Activated CD4-positive, alpha-beta T cell treated with anti-CD3 and anti-CD28 coated beads for 4 hours (primary cell): ENCODE measurements at regions not wholly inside any gene's neighbourhood (a gene's known extent, or its start where the extent isn't known, plus 50 kb on each side); places are given as distances from the start of the nearest gene placed in this dataset.
"Not testable (repeated sequence)": the region's sequence is repeated elsewhere in the genome, so short reads cannot be mapped to it uniquely, and the experiment has no call there.

Experiments used
- DNase-seq, 2 donors: peaks; one replicate each; pipeline ENCODE4 v3.0.0-alpha.2; 2020

DNA sequence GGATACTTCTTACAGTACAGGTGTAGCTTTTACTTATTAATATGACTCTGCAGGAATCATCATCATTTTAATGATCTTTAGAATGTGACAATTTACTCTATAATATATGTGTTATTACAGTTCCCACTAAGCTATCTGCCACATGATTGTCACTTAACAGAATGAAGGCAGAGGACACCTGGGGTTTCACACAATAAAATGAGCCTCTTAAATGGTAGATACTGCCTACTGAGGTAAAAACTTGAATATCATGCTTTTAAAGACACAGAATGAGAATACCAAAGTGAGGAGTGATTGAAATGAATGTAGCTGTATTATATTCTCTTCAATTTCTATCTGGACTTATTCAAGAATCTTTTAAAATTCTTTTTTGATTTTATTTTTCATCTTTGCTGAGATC, 1255.3 kb upstream of the LRRN3 start:
- DNase-seq = no peak

DNA sequence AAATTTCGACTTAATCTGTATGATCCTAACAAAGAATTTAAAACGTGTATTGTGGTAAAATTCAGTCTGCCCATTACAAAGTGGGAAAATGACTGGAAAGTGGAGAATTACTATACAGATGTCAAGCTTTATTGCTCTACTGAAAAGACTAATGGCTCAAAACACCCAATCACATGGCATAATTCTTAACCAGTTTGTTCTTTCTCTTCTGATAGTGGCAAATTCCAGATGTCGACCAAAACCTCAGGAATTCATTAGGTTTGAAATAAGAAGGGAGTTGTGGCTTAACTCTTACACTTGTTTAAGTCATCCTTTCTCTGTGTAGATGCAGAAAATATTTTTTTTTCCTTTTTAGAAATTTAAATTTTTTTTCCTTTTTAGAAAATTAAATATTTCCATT, 1254.9 kb upstream of the LRRN3 start:
- DNase-seq = no peak

DNA sequence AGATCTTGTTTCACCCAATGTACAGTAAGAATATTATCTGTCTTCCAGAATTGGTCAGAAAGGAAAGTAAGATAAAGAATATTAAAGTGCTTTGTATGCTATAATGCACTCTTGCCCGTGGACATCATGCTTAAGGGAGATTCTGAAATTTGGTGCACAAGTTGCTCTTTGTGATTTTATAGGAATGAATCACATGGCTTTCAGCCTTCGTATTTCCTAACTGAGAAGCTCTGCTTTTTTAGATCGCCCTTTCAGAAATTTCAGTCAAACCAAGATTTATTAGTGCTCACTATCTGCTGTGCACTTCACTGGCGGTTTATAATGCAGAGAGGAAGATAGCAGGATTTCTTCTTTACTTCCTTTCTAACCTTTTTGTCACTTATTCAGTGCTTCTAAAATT, 1248.5 kb upstream of the LRRN3 start:
- no peak for DNase-seq

DNA sequence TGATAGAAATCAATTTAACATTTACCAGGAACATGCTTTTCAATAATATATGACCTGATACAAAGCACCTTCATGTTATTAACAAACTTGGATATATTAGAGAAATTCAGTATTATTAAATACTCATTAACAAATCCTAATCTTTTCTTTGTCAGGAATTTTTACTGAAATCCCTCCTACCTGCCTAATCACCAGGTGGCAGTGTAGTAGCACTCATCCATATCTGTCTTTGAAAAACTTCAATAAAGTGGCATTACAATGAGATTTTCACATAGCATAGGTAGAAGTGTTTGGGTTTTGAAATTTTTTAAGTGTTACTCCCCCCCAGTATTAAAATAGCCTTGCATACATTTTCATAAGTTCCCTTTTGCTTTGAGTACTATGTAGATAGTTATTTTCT, 1246.6 kb upstream of the LRRN3 start:
- DNase-seq = no peak

DNA sequence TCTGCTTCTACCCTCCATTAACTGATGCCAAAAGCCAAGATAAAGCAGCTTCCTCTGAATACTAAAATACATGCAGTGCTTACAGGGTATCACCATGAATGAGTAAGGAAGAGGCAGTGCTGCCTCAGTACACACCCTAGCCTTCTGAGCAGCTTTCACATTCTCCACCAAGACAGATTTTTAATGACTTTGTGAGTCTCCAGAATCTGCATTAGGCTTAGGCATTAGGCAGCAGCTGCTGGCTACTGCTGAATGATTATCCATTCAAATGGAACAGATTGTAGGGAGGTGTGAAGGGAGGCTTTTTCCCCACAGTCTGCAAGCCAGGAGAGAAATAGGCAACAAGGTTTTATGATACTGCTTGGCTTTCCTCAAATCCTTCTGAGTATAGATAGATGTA, 1226.7 kb upstream of the LRRN3 start:
- DNase-seq = no peak

DNA sequence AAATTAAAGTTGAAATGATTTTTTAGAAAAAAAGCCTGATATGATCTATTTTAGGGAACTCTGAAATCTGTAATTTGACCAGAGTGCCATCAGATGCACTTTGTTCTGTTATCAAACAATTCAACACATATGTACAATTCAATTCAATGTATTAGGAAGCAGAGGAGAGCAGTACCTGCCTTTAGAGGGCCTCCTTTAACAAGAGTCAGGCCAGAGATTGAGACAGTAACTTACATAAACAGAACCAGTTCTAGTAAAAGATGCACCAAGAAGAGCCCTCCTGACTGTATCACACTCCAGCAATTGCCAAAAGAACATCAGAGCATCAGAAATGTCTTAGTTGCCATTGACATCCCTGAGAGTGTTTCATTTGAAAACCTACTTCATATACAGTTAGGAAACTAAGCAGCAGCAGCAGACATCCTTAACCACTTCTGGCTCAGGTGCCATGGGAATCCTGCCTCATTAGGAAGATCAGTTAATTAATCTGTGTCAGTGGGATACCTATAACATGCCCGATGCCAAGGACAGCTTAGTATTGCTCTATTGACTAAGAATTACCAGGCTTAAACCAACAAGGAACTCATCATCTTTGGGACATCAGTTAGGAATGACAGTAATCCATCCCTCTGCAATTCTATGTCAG, 1222.6 kb upstream of the LRRN3 start:
- DNase-seq = no peak

DNA sequence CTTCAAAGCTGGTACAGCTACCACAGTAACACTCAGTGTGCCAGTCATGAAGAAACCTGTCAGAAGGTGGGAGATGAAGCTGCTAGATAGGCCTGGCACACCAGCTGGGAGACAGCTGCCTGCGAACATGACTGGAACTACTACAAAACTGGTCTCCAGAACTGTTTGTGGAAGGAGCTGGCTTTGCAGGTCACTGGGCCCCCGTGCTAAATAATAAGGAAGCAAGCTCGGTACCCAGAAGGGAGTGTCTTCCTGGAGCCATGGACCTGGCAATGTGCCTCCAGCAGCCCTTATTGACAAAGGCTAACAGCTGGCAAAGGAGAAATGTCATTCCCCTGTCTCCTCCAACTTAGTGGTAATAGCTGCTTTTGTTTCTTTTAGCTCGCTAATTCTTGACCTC, 1217.6 kb upstream of the LRRN3 start:
- no peak for DNase-seq

DNA sequence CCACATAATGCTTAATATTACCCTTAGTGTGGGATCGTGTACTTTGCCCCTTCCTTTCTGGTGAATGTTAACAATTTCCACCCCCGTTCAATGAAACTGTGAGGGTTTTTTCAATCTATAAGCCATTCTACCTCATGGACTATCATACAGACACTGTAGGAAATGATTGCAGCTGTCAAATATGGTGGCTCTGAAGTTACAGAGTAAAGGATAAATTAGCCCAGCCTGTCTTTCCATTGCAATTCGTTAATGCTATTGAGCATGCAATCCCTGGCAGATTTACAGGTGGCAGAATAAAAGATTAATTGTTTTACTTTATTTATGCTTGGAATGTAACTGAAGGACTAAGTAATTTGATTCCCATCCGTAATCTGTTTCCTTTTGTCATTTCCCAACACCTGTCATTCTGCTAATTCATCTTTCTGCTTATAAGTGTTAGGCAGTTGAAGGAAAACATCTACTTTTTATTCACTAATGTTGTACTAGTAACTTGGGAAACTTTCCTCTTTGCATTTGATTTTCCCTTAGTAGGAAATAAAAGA, 1211.6 kb upstream of the LRRN3 start:
- DNase-seq = no peak

DNA sequence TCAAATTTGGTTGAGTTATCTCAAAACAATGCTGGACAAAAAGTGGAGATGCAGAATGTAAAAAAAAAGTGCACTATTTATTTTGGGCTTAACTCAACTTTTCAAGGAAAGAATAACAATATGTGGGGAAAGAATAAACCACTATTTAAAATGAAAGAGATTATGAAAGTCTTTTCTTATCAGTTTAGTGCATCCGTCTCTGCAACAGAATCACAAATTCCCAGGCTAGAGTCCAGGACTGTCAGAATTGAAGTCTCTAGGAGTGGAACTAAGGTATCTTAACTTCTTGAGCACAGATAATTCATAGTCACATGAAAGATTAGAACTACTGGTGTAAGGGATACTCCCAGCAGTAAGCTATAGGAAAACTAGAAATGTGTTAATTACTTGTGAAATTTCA, 1200.3 kb upstream of the LRRN3 start:
- DNase-seq = no peak

DNA sequence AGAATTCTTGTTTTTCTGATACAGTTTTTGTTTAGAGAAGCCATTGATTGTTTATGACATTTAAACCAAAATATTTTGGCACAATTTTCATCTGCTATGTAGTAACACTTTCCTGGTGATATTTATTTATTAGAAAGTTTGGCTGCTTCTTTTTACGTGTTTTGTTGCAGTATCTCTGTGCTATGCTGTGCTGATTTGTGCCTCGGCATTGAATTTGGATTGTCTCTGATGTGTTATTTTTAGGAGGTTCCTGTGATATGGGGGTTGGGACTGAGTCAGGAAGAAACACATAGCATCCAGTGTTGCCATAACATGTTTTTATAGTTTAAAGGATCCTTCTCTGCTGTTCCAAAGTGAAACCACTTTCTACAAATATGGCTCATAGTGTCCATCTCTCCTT, 1197.7 kb upstream of the LRRN3 start:
- no peak for DNase-seq

DNA sequence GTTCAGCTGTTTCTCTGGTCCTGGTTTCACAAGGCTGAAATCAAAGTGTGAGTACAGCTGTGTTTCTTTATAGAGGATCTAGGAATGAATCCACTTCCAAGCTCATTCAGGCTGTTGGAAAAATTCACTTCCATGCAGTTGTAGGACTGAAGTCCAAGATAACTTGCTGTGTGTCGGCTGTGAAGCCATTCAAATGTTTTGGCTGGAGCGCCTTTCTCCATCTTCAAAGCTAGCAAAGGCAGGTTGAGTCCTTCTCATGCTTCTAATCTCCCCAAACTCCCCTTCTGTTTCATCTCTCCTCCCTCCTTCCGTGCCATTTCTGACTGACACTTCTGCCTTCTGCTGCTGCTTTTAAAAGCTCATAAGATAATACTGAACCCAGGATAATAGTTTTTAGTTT, 1195.4 kb upstream of the LRRN3 start:
- DNase-seq = no peak

DNA sequence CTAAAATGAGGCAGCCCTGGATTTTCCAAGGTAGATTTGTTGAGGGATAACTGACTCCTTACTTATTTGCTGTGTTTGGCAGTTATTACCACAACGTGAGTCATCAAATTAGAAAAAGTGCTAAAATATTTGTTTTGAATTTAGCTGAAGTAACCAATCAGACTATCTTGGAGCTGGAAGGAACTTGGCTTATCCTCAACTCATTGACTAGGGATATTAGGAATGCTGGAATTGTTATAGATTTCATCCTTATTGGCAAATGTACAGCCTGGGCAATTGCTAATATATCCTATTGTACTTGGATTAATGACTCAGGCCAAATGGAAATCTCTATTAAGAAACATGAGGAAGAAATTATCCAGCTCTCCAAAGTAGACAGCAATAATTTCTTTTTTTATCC, 1189.0 kb upstream of the LRRN3 start:
- DNase-seq = no peak

DNA sequence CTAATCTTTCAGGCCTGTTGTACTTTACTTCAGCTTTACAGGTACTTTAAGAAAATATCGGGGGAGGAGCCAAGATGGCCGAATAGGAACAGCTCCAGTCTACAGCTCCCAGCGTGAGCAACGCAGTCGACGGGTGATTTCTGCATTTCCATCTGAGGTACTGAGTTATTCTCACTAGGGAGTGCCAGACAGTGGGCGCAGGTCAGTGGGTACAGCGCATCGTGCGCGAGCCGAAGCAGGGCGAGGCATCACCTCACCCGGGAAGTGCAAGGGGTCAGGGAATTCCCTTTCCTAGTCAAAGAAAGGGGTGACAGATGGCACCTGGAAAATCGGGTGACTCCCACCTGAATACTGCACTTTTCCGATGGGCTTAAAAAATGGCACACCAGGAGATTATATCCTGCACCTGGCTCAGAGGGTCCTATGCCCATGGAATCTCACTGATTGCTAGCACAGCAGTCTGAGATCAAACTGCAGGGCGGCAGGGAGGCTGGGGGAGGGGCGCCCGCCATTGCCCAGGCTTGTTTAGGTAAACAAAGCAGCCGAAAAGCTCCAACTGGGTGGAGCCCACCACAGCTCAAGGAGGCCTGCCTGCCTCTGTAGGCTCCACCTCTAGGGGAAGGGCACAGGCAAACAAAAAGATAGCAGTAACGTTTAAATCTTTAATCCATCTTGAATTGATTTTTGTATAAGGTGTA, 1185.4 kb upstream of the LRRN3 start:
- not testable (repeated sequence) for DNase-seq

DNA sequence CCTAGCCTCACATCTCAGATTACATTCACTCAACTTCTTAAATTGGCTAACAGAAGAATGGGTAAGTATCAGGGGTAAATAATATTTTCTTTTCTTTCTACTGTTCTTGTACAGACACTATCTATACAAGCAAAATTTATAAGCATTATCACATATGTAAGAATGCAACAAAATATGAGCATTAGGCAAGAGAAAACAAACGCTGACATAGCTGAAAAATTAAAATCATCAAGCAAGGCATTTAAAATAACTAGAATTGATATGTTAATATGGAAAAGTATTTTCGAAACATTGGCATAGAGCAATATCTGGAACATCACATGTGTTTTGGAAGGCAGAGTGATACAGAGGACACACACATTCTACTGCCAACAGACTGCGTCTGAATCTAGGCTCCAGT, 1175.3 kb upstream of the LRRN3 start:
- no peak for DNase-seq

DNA sequence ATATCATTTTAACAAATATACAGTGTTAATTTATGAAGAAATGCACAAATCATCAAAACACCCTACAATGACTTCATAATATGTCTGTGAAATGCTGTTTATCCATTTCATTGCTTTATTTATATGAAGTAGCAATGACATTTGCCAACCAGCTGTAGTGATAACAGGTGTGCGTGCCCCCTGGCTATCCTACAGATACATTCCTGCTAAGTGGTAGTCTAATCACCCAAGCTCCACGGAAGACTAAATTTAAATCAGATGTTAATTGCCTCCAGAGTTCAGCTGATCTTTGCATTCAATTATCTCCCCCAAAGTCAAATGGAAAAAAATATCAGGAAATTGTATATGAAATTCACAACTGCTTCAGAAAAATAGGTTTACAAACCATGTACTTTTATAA, 1164.2 kb upstream of the LRRN3 start:
- no peak for DNase-seq

DNA sequence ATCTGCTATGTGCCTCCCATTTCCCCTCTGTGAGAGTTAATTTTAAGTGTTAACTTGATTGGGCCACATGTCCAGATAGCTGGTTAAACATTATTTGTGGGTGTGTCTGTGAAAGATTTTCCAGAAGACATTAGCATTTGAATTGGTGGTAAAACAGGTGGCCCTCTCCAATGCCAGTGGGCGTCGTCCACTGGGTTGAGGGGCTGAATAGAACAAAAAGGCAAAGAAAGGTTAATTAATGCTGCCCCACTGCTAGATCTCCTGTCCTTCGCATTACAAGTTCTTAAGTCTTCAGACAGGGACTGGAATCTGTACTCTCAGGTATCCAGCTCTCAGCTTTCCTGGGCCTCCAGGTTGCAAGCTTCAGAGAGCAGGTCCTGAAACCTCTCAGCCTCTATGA, 1160.9 kb upstream of the LRRN3 start:
- no peak for DNase-seq

DNA sequence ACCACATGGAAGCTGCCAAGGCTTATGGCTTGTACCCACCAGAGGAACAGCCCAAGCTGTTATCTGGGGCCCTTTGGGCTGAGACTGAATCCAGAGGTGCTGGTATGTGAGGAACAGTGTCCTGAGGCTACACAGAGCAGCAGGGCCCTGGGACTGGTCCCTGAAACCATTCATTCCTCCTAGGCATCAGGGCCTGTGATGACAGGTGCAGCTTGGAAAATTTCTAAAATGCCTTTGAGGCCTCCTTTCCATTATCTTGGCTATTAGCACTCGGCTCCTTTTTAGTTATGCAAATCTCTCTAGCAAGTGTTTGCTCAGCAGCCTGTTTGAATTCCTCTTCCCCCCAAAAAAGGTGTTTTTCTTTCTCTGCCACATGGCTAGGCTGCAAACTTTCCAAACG, 1151.7 kb upstream of the LRRN3 start:
- DNase-seq = no peak

DNA sequence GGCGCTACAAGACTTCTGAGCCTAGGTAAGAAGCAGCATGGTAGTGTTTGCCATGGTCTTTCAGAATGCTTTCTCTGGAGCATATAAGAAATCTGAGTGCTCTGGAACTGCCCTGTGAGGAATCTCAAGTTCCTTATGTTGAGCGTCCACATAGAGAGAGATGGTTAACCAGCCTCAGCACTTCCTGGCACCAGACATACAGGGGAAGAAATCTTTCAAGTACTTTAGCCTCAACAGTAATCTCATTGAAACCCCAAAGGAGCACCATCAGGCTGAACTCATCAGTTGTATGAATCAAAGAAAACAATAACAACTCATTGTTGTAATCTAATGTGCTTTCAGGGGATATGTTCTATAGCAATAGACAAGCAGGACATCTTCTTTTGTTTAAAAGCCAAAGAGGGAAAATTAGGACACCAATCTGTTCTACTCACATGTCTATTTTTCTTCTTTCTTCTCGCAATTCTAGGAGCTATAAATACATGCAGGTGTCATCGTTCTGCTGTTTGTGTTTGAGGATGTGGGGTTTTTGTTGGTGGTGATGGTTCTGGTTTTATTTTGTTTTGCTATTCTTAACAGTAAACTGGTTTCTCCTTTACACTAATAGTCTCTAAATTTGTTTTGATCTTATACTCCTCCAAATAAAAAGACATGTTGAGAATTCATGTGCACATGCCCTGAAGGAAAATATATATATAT, 1145.0 kb upstream of the LRRN3 start:
- no peak for DNase-seq

DNA sequence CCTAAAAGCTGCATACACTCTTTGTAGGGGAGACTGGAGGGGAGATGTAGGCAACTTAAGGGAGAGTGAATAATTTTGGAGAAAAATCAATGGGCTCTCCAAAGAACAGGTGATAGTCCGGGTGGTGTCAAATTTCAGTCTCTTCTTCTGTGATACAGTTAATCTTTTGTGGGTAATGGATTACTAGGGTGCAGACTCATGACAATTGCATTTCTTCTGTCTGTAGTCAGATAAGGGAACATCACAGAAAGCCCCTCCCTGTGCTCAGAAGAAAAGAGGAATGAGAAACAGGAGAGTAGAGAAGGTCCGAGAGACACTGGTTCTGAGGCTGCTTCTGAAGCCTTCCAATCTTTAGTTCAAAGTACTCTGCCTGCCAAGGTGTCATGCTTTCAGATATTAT, 1140.7 kb upstream of the LRRN3 start:
- DNase-seq = no peak

DNA sequence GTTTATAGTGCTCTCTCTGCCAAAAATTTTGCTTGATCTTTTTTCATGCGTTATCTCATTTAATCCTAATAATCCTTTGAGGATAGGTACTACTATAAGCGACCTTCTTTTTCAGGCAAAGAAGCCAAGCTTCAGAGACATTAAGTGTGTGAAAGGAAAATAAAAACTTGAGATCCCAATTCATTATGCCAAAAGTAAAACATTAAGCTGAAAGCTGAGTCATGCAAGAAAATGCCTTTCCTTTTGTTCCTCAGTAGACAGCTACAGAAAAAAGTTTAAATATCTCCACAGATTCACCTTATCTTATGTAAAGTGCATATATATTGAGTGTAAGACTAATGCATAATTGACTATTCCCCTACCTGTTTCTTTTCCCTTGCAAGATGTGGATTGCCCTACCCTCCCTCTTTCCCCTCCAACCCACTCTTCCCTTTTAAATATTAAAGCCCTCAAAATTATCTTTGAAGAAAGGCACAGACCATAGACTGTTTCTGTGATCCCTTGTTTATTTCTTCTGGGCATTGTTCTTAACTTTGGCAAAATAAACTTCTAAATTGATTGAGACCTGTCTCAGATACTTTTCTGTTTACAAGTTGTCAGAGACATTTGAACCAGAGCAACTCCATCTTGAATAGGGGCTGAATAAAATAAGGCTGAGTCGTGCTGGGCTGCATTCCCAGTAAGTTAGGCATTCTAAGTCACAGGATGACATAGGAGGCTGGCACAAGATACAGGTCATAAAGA, 1139.9 kb upstream of the LRRN3 start:
- DNase-seq = no peak

DNA sequence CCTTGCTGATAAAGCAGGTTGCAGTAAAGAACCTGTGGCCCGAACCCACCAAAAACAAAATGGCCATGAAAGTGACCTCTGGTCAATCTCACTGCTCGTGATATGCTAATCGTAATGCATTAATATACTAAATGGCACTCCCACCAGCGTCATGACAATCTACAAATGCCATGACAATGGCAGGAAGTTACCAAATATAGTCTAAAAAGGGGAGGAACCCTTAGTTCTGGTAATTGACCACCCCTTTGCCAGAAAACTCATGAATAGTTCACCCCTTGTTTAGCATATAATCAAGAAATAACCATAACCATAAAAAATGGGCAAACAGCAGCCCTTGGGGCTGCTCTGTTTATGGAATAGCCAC, 1139.4 kb upstream of the LRRN3 start:
- DNase-seq = no peak

DNA sequence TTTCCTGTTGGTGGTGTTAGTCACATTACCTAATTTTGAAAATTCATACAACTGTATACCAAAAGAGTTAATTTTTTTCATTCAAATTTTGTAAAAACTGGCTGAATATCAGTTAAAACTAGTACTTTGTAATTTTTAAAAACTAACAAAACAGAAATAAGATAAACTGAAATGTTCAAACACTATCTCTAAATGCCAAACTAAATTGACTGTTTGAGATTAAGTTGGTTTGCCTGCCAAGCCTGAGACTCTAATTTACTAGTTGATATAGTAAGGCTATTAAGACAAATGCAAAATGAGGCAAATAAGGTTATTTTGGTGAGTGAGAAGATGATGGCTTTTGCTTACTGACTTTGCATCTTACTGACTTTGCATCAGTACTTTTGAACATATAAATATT, 1134.9 kb upstream of the LRRN3 start:
- no peak for DNase-seq

DNA sequence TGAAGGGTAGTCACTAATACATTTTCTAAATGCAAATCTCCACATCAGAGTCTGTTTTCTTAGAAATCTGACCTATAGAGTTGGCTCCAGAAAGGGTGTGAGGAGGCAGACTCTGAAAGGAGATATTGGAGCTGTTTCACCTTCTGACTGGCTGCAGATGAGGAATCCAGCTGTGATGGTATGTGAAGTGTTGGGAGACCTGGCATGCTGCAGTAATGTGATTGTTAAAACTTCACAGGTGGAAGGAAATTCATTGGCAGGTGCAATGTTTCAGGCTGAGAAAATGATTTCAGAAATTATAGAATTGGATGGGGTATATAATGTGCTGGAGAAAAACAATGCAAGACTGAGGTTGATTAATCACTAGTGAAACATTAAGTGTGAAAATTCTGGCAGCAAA, 1134.0 kb upstream of the LRRN3 start:
- DNase-seq = no peak

DNA sequence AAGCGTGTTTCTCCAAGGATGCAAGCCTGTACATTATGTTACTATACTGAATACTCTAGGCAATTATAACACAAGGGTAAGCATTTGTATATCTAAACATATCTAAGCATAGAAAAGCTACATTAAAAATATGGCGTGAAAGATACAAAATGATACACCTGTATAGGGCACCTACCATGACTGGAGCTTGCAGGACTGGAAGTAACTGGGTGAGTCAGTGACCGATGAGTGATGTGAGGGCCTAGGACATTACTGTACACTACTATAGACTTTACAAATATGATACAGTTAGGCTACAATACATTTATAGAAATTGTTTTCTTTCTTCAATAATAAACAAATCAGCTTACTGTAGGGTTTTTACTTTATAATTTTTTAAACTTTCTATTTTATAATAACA, 1127.2 kb upstream of the LRRN3 start:
- no peak for DNase-seq
